Tibial artery (tissue), 4 donors: ENCODE measurements at regions not wholly inside any gene's neighbourhood (a gene's known extent, or its start where the extent isn't known, plus 50 kb on each side); places are given as distances from the start of the nearest gene placed in this dataset.

Source experiments
- DNase-seq, 2 donors: peaks; one replicate each; pipeline ENCODE4 v3.0.0-alpha.2; 2019
- H3K27ac ChIP-seq, 2 donors: fragments of 200-600 bp; sonication (generic) in 1 of 2; 1 replicate in 1 of 2; 2 replicates in 1 of 2; pipeline ENCODE4 v1.5.1; 2018 to 2019; ENCODE audit warnings: mild to moderate bottlenecking in 1 of 2
- H3K27me3 ChIP-seq, 2 donors: fragments of 200-600 bp; sonication (generic) in 1 of 2; one replicate each; pipeline versions ENCODE4 v1.5.1 to v1.6.0; 2016 to 2019
- H3K36me3 ChIP-seq, 3 donors: fragments of 200-600 bp; sonication (generic) in 2 of 3; one replicate each; pipeline ENCODE4 v1.5.1; 2016 to 2019; ENCODE audit warnings: mild to moderate bottlenecking in 2 of 3
- H3K4me1 ChIP-seq, 4 donors: fragments of 200-600 bp; sonication (generic) in 2 of 4; 1 replicate in 3 of 4; 2 replicates in 1 of 4; pipeline ENCODE4 v1.5.1; 2016 to 2019
- H3K4me3 ChIP-seq, 2 donors: fragments of 200-600 bp; sonication (generic) in 1 of 2; 1 replicate in 1 of 2; 2 replicates in 1 of 2; pipeline ENCODE4 v1.5.1; 2018 to 2019; ENCODE audit warnings: mild to moderate bottlenecking in 2 of 2
- H3K9me3 ChIP-seq, 3 donors: fragments of 200-600 bp; sonication (generic) in 1 of 3; one replicate each; pipeline ENCODE4 v1.5.1; 2016 to 2019
- intact Hi-C: fragments of 100-400 bp; cut with DNase I; formaldehyde crosslinking; loops from one replicate; pipeline ENCODE4 v1.15.0; 2023; ENCODE audit warnings: low total_unique reads
- TF ChIP-seq, protein P1 (sequence below), 2 experiments: fragments of 200-600 bp in 1 of 2; fragments of 450-650 bp in 1 of 2; IDR thresholded peaks; one replicate each; pipeline ENCODE4 v1.5.1; 2017 to 2019; ENCODE audit warnings: antibody characterized with exemption in 2 of 2, mild to moderate bottlenecking in 1 of 2, moderate library complexity in 1 of 2

DNA sequence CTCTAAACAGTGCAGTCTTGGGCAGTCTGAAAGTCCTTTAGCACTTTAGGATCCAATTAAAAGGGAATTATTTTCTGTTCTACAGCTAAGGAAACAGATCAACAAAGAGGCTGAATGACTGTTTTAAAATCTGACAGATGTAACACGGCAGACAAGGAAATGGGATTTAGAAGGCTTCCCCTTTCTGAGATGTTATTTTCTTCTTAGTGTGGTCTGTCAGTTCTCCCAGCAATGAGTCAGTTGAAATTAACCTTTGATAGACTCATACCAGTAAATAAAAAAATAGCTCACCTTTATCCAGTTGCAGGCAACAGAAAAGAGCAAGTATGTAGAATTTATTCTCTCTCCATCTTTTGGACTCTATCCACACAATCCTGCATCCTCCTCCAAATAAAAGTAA lies 98.1 kb downstream of the NEDD1 start:
- H3K36me3 ChIP-seq: no peaks in the 10 kb centered on the region
- TF ChIP-seq, protein P1, sequence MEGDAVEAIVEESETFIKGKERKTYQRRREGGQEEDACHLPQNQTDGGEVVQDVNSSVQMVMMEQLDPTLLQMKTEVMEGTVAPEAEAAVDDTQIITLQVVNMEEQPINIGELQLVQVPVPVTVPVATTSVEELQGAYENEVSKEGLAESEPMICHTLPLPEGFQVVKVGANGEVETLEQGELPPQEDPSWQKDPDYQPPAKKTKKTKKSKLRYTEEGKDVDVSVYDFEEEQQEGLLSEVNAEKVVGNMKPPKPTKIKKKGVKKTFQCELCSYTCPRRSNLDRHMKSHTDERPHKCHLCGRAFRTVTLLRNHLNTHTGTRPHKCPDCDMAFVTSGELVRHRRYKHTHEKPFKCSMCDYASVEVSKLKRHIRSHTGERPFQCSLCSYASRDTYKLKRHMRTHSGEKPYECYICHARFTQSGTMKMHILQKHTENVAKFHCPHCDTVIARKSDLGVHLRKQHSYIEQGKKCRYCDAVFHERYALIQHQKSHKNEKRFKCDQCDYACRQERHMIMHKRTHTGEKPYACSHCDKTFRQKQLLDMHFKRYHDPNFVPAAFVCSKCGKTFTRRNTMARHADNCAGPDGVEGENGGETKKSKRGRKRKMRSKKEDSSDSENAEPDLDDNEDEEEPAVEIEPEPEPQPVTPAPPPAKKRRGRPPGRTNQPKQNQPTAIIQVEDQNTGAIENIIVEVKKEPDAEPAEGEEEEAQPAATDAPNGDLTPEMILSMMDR (IDR thresholded peaks at IDR 0.05): no peak
- H3K27ac ChIP-seq: no peak overlapping the region
- no peaks in the 10 kb centered on the region for H3K9me3 ChIP-seq
- DNase-seq: no peak
- no peak overlapping the region for H3K4me3 ChIP-seq
- no peaks in the 10 kb centered on the region for H3K27me3 ChIP-seq
- intact Hi-C loops: no loop called here
- H3K4me1 ChIP-seq: no peaks in the 10 kb centered on the region

DNA sequence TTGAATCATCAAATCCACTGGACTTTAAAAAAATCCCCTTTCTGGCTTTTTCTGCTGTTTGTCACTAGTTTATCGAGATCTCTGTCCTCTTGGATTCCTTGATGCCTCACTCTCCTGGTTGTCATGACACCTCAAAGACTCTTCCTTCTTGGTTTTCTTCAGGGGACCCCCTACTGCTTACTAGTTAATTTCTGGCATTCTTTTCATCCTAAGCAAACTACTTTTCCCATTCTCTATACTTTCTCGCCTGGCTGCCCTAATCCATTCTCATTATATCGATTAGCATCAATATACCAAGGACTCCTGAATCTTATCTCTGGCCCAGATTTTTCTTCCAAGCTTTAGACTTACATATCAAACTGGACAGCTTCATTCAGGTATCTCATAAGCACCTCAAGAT lies 98.6 kb downstream of the NEDD1 start:
- TF ChIP-seq, protein P1 (IDR thresholded peaks at IDR 0.05): no peak
- intact Hi-C loops: no loop called here

DNA sequence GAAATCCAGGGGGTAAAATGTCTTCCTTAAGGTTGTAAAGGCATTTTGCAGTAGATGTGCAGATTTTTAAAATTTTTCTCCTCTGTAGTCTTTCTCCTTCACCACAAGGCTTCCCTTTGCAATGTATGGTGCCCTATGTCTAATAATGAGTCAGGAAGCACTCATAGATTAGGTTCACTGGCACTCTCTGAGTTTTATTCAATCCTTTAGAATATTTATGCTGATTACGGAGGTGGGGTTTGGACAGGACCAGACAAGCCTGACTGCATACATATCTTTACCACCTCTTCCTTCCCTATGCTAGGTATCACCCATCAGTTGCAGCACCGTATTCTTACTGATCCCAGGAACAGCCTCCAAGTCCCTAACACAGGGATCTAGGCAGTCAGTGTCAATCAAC lies 99.5 kb downstream of the NEDD1 start:
- no peaks in the 10 kb centered on the region for H3K9me3 ChIP-seq
- no peak overlapping the region for H3K4me3 ChIP-seq
- H3K4me1 ChIP-seq: no peaks in the 10 kb centered on the region
- TF ChIP-seq, protein P1 (IDR thresholded peaks at IDR 0.05): no peak
- no peaks in the 10 kb centered on the region for H3K27me3 ChIP-seq
- no peak overlapping the region for H3K27ac ChIP-seq
- H3K36me3 ChIP-seq: no peaks in the 10 kb centered on the region
- no peak for DNase-seq
- intact Hi-C loops: no loop called here

More for the DNA sequence above, 98.6 kb downstream of the NEDD1 start:
- Histone ChIP-seq H3K9me3 (no peaks in the 10 kb centered on the region), H3K4me1 (no peaks in the 10 kb centered on the region), H3K27me3 (no peaks in the 10 kb centered on the region), H3K27ac (no peak overlapping the region), H3K4me3 (no peak overlapping the region), H3K36me3 (no peaks in the 10 kb centered on the region)
- DNase-seq: no peak

DNA sequence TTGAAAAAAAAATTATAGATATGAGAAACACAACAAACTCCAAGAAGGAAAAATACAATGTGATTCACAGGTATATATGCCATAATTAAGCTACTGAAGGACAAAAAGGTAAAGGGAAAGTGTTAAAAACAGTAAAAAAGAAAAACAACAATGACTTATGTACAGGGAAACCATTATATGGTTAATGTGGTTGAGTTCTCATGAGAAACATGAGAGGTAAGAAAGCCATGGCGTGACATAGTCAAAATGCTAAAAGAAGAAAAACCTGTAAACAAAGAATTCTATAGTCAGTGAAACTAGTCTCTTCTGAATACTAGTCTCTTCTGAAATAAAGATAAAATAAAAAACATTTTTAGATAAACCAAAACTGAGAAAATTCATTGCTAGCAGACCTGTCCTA lies 109.1 kb downstream of the NEDD1 start:
- no peak overlapping the region for H3K4me3 ChIP-seq
- H3K9me3 ChIP-seq: no peaks in the 10 kb centered on the region
- DNase-seq: no peak
- TF ChIP-seq, protein P1 (IDR thresholded peaks at IDR 0.05): no peak
- no peaks in the 10 kb centered on the region for H3K27me3 ChIP-seq
- H3K27ac ChIP-seq: no peak overlapping the region
- intact Hi-C loops: no loop called here
- no peaks in the 10 kb centered on the region for H3K36me3 ChIP-seq
- no peaks in the 10 kb centered on the region for H3K4me1 ChIP-seq

DNA sequence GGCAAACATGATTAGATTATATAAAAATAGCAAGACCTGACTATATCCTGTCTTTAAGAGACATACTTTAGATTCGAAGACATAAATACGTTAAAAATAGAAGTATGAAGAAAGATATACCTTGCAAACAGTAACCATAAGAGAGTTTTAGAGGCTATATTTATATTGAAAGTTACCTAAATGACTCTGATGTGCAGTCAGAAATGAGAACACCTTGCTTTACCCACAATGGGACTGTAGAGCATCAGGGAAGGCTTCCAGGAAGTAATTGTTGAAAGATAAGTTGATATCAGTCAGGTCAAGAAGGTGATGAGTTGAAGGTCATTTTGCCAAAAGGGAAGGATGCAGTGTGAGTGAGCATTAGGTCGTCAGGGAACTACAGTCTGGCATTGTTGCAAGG lies 110.2 kb downstream of the NEDD1 start:
- H3K27ac ChIP-seq: no peak overlapping the region
- no peaks in the 10 kb centered on the region for H3K4me1 ChIP-seq
- no peaks in the 10 kb centered on the region for H3K36me3 ChIP-seq
- intact Hi-C loops: no loop called here
- H3K4me3 ChIP-seq: no peak overlapping the region
- H3K9me3 ChIP-seq: no peaks in the 10 kb centered on the region
- H3K27me3 ChIP-seq: no peaks in the 10 kb centered on the region
- no peak for DNase-seq
- TF ChIP-seq, protein P1 (IDR thresholded peaks at IDR 0.05): no peak

DNA sequence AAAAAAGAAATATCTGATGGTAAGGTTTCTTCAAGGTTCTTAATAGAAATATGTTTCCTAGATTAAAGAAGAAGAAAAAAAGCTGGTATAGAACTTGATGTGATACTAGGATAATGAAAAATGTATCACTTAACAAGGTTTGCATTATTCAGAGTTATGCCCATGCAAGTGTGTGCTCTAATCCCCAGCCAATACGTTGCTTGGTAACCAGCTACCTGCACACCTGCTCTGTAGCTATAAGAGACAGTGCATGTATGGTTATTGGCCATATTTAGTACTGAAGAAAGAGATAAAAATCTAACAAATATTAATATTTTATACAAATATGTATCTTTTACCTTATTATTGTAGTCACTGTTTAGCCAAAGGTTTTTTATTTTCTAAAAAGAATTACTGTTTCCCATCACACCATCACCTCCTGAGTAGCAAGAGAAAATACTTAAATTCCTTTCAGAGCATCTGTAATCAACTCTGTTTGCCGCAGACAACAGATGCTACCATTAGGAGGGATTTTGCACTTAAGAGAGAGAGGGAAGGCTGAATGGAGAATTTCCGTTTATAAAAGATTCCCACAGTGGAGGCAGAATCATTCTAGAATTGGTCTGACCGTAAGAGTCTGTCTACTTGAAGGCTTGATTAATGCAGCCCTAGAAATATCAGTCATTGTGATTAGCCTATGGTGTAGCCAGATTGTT lies 115.6 kb downstream of the NEDD1 start:
- intact Hi-C loops: no loop called here
- no peaks in the 10 kb centered on the region for H3K9me3 ChIP-seq
- TF ChIP-seq, protein P1 (IDR thresholded peaks at IDR 0.05): no peak

More for the DNA sequence above, 115.6 kb downstream of the NEDD1 start:
- H3K4me3 ChIP-seq: no peak overlapping the region
- DNase-seq: no peak
- no peak overlapping the region for H3K27ac ChIP-seq
- no peaks in the 10 kb centered on the region for H3K4me1 ChIP-seq
- H3K36me3 ChIP-seq: no peaks in the 10 kb centered on the region
- H3K27me3 ChIP-seq: no peaks in the 10 kb centered on the region
